MG63 (cell line): ENCODE measurements at regions not wholly inside any gene's neighbourhood (a gene's known extent, or its start where the extent isn't known, plus 50 kb on each side); places are given as distances from the start of the nearest gene placed in this dataset.
A peak's percentile ranks its signal among the peaks of the same experiment; 100 is the strongest.

Experiments used
- DNase-seq: peaks from one replicate; pipeline ENCODE4 v3.0.0-alpha.2; 2020
- H3K27me3 ChIP-seq: fragments of 250-450 bp; sonication (Bioruptor Pico); 2 replicates; pipeline ENCODE4 v1.5.1; 2020; ENCODE audit warnings: mild to moderate bottlenecking, moderate library complexity
- H3K36me3 ChIP-seq: fragments of 250-450 bp; sonication (Bioruptor Pico); 2 replicates; pipeline ENCODE4 v1.5.1; 2020; ENCODE audit warnings: mild to moderate bottlenecking, moderate library complexity
- H3K4me3 ChIP-seq: fragments of 250-450 bp; sonication (Bioruptor Pico); 2 replicates; pipeline ENCODE4 v1.5.1; 2020; ENCODE audit warnings: mild to moderate bottlenecking, moderate library complexity
- H3K9me3 ChIP-seq: fragments of 250-450 bp; sonication (Bioruptor Pico); 2 replicates; pipeline ENCODE4 v1.5.1; 2020; ENCODE audit warnings: mild to moderate bottlenecking, moderate library complexity

DNA sequence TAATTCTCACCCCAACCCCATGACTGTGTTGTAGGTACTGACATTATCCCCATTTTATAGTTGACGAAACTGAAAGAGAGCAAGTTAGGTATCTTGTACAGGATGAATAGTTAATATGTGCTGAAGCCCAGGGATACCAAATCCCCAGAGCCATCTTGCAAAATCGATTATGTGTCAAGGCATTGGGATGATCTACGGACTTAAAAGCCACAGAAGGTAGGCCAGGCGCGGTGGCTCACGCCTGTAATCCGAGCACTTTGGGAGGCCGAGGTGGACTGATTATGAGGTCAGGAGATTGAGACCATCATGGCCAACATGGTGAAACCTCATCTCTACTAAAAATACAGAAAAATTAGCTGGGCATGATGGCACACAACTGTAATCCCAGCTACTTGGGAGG, 242.4 kb upstream of the RHOBTB1 start:
- Histone ChIP-seq H3K4me3 (no peak overlapping the region), H3K27me3 (no peaks in the 10 kb centered on the region), H3K36me3 (no peaks in the 10 kb centered on the region), H3K9me3 (no peaks in the 10 kb centered on the region)
- DNase-seq: no peak

DNA sequence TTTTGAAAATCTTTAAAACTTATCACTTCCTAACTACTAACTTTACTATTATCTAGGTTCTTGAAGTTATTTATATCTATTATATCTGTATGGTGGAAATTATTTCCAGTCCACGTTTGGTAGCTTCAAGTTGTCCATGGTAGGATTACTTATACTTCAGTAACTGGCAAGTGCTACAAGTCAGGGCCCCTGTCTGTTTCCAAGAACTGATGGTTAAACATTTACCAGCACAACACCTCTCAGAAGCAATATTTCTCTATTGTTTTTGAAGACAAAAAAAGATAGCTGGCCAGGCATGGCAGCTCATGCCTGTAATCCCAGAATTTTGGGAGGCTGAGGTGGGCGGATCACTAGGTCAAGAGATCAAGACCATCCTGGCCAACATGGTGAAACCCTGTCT, 240.4 kb upstream of the RHOBTB1 start:
- Histone ChIP-seq H3K9me3 (no peaks in the 10 kb centered on the region), H3K4me3 (no peak overlapping the region), H3K36me3 (no peaks in the 10 kb centered on the region), H3K27me3 (no peaks in the 10 kb centered on the region)
- no peak for DNase-seq

DNA sequence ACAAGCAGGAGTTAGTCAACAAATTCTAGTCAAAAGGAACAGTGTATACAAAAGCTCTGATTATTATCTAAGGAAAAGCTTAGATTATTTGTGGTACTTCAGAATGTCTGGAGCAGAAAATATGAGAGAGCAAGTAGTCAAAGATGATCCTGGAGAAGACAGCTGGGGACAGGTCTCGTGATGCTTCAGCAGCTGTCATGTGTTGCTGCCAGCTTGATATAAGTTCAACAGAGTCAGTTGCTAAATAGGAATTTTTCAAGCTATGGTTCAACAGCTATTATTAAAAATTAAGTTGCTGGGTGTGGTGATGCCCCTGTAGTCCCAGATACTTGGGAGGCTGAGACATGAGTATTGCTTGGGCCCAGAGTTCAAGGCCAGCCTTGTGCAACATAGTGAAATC, 240.0 kb upstream of the RHOBTB1 start:
- no peak for DNase-seq
- Histone ChIP-seq H3K36me3 (no peaks in the 10 kb centered on the region), H3K27me3 (no peaks in the 10 kb centered on the region), H3K4me3 (no peak overlapping the region), H3K9me3 (no peaks in the 10 kb centered on the region)

DNA sequence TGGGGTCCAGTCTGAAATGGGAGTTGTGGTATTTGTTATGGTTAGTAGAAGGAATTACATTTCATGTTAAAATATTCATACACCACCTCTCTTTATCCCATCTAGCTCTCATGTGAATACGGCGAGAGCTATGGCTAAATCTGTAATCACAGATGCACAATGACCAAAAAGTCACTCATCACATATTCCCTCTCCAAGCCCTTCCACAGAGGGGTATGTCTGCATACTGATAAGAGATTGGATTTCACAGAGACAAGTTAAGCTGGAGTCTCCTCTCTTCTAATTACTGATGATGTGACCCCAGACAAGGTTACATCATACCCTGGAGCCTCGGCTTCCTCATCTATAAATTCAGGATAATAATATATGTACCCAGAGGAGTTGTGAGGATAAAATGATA, 237.8 kb upstream of the RHOBTB1 start:
- Histone ChIP-seq H3K9me3 (no peaks in the 10 kb centered on the region), H3K36me3 (no peaks in the 10 kb centered on the region), H3K27me3 (no peaks in the 10 kb centered on the region), H3K4me3 (no peak overlapping the region)
- no peak for DNase-seq

DNA sequence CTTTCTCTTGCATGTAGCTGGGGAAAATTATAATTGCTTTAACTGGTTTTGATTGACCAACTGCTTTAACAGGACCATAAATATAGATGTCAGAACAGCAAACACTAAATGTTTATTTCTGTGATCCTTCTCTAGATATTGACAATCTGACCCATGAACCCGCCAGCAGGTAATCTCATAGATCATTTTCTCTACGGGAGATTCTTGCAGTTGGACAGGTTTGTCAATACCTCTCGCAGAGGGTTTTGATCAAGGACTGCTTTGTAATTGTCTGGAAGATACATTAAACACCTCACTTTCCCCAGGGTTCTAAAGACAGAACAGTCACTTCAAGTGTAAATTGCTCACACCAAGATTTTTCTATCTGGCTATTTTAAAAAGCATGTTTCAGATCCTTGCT, 235.8 kb upstream of the RHOBTB1 start:
- Histone ChIP-seq H3K9me3 (no peaks in the 10 kb centered on the region), H3K4me3 (no peak overlapping the region), H3K36me3 (no peaks in the 10 kb centered on the region), H3K27me3 (no peaks in the 10 kb centered on the region)
- DNase-seq: no peak

DNA sequence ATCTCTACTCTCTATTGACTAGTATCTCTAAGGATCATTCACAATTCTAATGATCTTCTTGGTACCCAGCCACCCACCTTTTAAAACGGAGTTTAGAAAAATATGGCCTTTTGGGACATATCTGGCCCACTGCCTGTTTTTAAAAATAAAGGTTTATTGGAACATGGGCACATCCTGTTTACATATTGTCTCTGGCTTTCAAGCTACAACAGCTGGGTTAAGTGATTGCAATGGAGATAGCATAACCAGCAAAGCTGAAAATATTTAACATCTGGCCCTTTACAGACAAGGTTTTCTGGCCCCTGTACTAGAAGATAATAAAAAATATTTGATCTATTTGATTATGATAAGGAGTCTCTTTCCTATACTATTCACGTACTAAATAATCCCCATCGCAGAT, 232.4 kb upstream of the RHOBTB1 start:
- Histone ChIP-seq H3K4me3 (no peak overlapping the region), H3K36me3 (no peaks in the 10 kb centered on the region), H3K9me3 (no peaks in the 10 kb centered on the region), H3K27me3 (no peaks in the 10 kb centered on the region)
- no peak for DNase-seq

DNA sequence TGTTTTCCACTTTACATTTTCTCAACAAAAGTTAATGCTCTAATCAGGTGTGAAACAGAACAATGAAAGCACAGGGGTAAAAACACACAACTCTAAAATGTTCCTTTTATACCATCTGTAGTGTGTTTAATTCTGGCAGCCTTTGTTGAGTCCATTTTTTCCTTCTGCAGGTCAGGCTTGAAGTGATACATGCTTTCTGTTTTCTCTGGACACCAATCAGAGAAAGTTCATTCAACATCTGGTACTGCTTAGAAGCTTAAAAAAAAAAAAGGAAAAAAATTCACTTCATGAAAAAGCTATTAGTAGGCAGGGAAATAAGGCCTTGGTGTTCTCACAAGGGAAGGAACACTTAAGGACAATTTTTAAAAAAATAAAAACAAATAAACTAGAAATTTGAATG, 231.3 kb upstream of the RHOBTB1 start:
- Histone ChIP-seq H3K36me3 (no peaks in the 10 kb centered on the region), H3K9me3 (no peaks in the 10 kb centered on the region), H3K4me3 (no peak overlapping the region), H3K27me3 (no peaks in the 10 kb centered on the region)
- DNase-seq: no peak

DNA sequence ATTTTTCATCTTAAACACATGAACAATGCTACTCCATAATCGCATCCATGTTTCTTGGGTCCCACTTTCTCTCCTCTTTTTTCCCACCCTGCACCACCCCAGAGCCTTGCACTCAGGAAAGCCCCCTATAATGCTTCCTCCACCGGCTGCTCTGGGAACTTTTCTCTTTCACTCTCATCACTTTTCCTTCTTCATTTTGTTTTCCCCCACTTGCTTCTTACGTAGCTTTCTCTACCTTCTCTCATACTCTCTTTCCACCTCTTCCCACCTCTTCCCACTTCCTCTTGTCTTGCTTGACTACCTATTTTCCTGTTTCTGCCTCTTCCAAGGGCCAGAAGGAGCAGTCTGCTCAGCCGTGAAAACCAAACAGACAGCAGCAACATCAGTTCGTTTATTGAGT, 229.5 kb upstream of the RHOBTB1 start:
- Histone ChIP-seq H3K36me3 (no peaks in the 10 kb centered on the region), H3K4me3 (no peak overlapping the region)
- DNase-seq: no peak

DNA sequence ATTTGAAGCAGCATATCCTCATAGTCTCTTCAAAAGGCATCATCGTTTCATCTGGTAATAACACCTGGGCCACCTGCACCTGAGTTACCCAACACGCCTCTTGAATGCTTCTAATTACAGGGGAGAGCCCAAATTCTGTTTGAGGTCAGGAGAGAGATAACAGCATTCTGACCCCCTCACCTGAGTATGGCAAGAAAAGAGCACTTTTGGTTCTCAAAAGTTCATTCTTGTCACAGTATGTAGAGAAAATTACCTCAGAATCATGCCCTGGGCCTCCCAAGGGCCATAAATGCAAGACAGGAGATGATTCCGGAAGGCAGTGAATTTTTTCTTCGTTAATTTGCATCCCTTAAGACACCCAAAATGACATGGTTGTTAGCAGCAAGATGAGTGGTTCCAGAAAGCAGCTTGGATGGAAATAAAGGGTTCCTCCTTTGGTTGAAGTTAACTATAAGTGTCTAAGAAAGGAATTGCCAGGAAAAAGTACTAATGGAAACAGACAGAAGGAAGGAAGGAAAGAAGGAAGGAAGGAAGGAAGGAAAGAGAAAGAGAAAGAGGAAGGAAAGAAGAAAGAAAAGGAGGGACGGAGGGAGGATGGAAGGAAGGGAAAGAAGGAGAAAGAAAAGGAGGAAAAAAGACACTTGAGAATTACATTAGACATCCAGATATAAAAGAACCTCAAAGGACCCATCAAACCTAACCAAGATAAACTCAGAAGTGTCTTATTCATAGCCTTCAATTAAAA, 228.4 kb upstream of the RHOBTB1 start:
- H3K36me3 ChIP-seq: no peaks in the 10 kb centered on the region
- H3K4me3 ChIP-seq: no peak overlapping the region
- H3K27me3 ChIP-seq: no peaks in the 10 kb centered on the region
- DNase-seq: no peak
- peaks cover 3% of the 10 kb centered on the region; the same call in 1 of the 2 replicates for H3K9me3 ChIP-seq

More for the DNA sequence above, 229.5 kb upstream of the RHOBTB1 start:
- Histone ChIP-seq H3K27me3 (no peaks in the 10 kb centered on the region), H3K9me3 (no peaks in the 10 kb centered on the region)

DNA sequence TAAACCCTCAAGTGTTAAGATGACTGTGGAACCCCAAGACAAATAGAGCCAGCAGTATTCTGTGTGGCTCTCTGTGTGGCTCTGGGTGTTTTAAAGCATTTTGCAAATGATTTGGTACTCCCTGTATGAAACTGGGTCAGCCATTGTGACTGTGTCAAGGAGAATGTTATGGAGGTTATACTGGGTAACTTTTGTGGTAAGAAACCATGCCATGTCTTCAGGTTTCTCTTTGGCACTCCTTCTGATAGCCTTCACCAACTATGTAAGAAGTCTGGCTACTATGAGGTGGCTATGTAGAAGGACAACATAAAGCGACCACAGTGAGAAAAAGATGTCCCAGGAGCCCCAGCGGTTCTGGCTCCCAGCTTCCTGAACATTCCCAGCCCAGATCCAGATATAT, 226.6 kb upstream of the RHOBTB1 start:
- Histone ChIP-seq H3K9me3 (peaks cover 3% of the 10 kb centered on the region; the same call in 1 of the 2 replicates), H3K27me3 (no peaks in the 10 kb centered on the region), H3K36me3 (no peaks in the 10 kb centered on the region), H3K4me3 (no peak overlapping the region)
- DNase-seq: no peak

DNA sequence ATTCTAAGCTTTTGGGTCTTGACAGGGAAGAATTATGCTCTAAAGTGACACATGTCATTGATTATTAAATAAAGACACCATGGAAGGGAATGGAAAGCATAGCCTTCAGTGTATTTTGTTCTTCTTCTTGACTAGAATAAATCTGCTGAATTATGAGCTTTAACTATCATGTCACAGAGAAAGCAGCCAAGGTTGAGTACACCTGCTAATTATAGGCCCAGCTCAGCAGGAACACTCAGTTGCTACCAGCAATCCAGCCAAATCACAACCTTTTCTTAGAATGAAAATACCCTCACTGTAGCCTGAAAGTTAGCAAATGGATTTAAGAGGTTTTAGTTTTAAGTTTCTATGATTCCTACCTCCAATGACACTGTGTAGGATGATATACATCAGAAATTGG, 225.3 kb upstream of the RHOBTB1 start:
- H3K27me3 ChIP-seq: no peaks in the 10 kb centered on the region
- no peaks in the 10 kb centered on the region for H3K36me3 ChIP-seq
- H3K9me3 ChIP-seq: peaks cover 3% of the 10 kb centered on the region; the same call in 1 of the 2 replicates
- DNase-seq: no peak
- H3K4me3 ChIP-seq: no peak overlapping the region

DNA sequence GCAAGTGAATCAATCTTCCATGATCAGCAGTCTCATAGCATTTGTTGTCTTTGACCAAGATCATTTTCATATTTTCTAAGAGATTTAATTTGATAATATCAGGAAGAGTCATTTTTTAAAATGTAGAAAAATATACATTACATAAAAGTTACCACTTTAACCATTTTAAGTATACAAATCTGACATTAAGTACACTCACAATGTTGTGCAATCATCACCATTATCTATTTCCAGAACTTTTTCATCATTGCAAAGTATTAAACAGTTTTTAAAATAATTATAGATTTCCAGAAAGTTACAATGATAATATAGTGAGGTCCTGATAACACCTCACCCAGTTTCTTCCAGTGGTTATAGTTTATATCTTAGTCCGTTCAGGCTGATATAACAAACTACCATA, 222.5 kb upstream of the RHOBTB1 start:
- Histone ChIP-seq H3K9me3 (peaks cover 3% of the 10 kb centered on the region; the same call in 1 of the 2 replicates), H3K27me3 (no peaks in the 10 kb centered on the region), H3K36me3 (no peaks in the 10 kb centered on the region), H3K4me3 (no peak overlapping the region)
- DNase-seq: no peak

DNA sequence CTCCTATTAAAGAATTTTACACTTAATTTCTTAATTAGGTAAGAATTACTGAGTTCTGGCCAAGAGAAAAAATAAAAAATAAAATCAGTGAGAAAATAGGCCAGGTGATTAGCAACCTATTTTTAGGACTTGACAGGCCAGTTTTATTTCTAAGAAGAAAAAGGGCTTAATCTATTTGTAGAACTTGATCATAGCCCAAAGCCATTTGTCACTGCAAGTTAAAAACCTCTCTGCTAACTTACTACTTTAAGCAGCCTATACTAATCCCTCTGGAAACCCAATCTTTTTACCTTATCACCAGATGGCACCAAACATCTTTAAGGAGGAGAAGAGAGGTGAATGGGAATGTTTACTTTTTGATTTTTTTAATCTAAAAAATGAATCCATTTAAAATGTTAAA, 222.1 kb upstream of the RHOBTB1 start:
- Histone ChIP-seq H3K36me3 (no peaks in the 10 kb centered on the region), H3K27me3 (no peaks in the 10 kb centered on the region), H3K4me3 (no peak overlapping the region), H3K9me3 (peaks cover 3% of the 10 kb centered on the region; the same call in 1 of the 2 replicates)
- DNase-seq: no peak

DNA sequence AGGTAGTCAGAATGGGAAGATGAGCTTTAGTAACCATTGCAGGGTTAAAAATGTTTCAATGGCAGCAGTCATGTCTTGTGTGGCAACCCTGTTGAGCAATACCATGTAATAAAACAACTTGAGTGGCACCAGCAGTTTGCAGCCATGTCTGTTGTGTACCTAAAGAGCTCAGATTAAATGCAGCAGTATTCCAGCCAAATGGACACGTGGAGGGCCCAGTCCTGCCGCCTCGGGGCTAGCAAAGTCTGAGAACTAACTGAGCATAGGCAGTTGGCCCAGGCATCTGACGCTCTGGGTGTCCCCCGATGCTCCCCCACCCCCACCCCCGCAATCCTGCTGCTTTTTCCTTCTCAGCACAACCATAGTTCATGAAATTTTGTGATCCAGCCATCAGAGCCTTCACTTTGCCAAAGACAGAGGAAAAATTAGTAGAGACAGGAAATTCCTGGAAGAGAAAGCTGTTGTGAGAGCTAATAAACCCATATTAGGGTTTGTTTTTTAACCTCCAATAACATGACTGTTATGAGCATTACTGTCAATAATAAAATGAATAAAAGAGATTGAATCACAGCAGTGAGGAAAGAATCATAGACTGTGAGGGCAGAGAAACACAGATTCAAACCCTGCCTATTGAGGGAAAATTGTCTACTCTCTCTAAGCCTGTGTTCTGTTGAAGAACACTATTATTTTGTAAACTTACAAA, 220.6 kb upstream of the RHOBTB1 start:
- Histone ChIP-seq H3K36me3 (no peaks in the 10 kb centered on the region), H3K4me3 (no peak overlapping the region), H3K27me3 (no peaks in the 10 kb centered on the region), H3K9me3 (peaks cover 3% of the 10 kb centered on the region; the same call in 1 of the 2 replicates)
- DNase-seq: no peak

DNA sequence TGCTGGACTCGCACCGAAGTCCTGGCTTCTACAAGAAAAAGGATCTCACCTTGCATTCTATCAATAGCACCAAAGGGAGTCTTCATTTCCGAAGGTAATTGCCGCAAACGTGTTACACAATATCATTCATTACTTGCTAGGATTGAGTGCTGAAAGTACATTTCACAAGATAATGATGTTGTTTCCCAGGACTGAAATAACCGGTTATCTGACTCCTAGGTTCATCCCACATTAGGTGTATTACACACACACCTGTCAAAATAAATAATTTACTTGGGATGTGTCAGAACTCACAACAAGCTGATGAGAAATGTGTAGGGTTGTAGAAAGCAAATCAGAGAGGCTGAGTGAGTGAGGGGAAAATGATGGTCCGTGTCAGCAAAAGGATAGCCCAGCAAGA, 219.4 kb upstream of the RHOBTB1 start:
- Histone ChIP-seq H3K27me3 (no peaks in the 10 kb centered on the region), H3K9me3 (peaks cover 3% of the 10 kb centered on the region; the same call in 1 of the 2 replicates), H3K36me3 (no peaks in the 10 kb centered on the region), H3K4me3 (no peak overlapping the region)
- DNase-seq: no peak

DNA sequence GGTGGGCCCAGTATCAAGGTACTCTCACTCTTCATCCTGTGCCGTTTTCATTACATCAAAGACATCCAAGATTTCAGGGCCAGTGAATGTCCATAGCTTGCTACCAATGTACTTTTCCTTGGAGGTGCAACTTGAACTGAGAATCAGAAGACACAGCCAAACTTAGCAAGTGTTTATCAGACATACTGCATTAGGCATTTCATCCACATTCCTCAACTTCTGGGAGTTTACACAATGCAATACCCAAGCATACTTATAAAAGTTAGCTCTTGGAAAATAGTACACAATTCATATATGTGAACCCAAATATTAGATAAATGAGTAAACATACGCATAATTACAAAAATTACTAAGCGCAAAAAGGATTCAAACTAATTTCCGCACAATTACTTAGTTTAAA, 216.3 kb upstream of the RHOBTB1 start:
- Histone ChIP-seq H3K27me3 (no peaks in the 10 kb centered on the region), H3K4me3 (no peak overlapping the region), H3K36me3 (no peaks in the 10 kb centered on the region), H3K9me3 (no peaks in the 10 kb centered on the region)
- no peak for DNase-seq

DNA sequence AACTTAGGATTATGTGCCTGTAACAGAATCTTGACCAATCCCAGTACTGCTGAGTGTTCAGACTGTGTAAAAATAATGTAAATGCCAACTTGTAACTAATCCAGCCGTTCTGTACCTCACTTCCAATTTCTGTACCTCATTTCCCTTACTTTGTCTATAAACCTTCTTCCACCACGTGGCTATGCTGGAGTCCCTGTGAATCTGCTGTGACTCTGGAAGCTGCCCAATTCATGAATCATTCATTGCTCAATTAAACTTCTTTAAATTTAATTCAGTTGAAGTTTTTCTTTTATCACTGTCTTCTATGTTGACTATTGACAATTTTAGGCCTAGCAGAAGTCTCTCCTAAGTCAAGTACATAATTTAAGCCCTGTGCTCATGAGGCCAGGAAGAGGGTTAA, 215.3 kb upstream of the RHOBTB1 start:
- H3K4me3 ChIP-seq: no peak overlapping the region
- no peaks in the 10 kb centered on the region for H3K27me3 ChIP-seq
- no peaks in the 10 kb centered on the region for H3K9me3 ChIP-seq
- DNase-seq: peak; percentile 12
- H3K36me3 ChIP-seq: no peaks in the 10 kb centered on the region

DNA sequence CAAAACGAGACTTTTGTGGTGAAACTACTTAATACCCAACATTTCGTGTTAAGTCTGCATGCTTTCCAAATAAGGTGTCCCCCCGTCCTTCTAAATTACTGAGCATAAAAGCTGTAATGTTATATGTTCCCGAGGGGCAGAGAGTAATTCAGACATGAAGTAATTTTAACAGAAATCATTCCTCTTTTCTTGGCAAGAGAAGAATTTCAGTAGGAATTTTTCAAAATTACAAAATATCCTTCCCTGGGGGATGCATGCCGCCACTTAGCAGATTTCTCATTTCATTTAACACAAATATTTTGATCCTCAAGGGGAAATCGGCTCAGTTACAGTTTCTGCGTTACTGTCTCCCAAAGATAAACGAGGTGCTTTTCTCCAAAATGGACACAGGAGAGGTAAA, 213.2 kb upstream of the RHOBTB1 start:
- DNase-seq: no peak
- no peak overlapping the region for H3K4me3 ChIP-seq
- no peaks in the 10 kb centered on the region for H3K27me3 ChIP-seq

More for the DNA sequence above, 213.2 kb upstream of the RHOBTB1 start:
- Histone ChIP-seq H3K9me3 (no peaks in the 10 kb centered on the region), H3K36me3 (no peaks in the 10 kb centered on the region)
